ENCODE measurements at regions not wholly inside any gene's neighbourhood (a gene's known extent, or its start where the extent isn't known, plus 50 kb on each side); places are given as distances from the start of the nearest gene placed in this dataset.

DNA sequence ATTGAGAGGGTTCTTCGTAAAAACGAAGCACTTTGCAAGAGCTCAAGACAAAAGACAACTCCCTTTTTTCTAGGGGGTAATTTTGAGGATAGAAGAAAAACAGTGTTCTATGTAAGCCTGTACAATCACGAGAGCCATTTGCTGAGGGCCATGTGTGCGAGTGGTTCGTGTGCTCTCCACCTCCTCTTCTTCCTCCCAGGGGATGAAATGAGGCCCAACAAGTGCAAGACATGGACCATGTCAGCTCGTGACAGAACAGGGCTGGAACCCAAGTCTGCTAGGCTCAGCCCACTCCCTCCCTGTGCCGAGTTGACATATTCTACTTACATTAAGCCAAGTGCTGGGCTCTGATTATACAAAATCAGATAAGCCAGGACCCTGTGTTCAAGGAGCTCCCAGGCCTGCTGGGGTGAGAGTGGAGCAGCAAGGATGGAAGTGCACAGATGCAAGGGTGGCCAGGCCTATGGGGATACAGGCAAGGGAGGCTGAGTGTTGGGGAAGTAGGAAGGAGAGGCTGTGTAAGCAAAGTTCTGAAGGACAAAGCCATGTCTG is 97.9 kb upstream of the MSX2 start:
- TF ChIP-seq POLR2A (IDR thresholded peaks at IDR 0.05; ENCODE audit: low read depth, low read length) (no peak), TAF1 (IDR thresholded peaks at IDR 0.05; ENCODE audit: borderline replicate concordance, low read depth, low read length) (no peak), POLR2AphosphoS5 (IDR thresholded peaks at IDR 0.05; ENCODE audit: low read depth, low read length) (no peak)

Measured in GM12892 (cell line).